HepG2 (cell line): ENCODE measurements at regions not wholly inside any gene's neighbourhood (a gene's known extent, or its start where the extent isn't known, plus 50 kb on each side); places are given as distances from the start of the nearest gene placed in this dataset.

Experiments
- ATAC-seq: fragments of 200-7000 bp; cut with Tn5 transposase; 3 replicates; pipeline ENCODE4 v1.9.1; 2020; ENCODE audit warnings: mild to moderate bottlenecking, moderate library complexity
- BruUV-seq: library from RNA; stranded (reverse); fragments of 400-500 nt; replicated peaks from 2 replicates; lab custom pipeline; 2021; lab: Mats Ljungman, UMichigan
- CTCF ChIA-PET: fragments of 300-600 bp; formaldehyde crosslinking; extraction: SDS; loops from one replicate; lab custom pipeline; 2021; ENCODE audit warnings: low total read pairs, inconsistent platforms, low intra/inter-chr PET ratio; lab: Yijun Ruan, JAX
- POLR2A ChIA-PET: fragments of 350-600 bp; sonication (Branson Sonifier 250); formaldehyde crosslinking; loops from one replicate; lab custom pipeline; 2020; ENCODE audit warnings: antibody characterized with exemption, inconsistent platforms; lab: Yijun Ruan, JAX
- DNase-seq: peaks from one replicate; pipeline ENCODE4 v3.0.0-alpha.2; 2015; ENCODE audit warnings: low spot score
- FAIRE-seq: peaks from 3 replicates; lab custom pipeline; 2011; peaks lifted over from hg19 to GRCh38; lab: Jason Lieb, UNC
- H2AFZ ChIP-seq: one replicate; pipeline ENCODE4 v1.6.1; 2011; ENCODE audit warnings: low read length, inconsistent platforms
- H3K27ac ChIP-seq: fragments of 300-600 bp; 3 replicates; pipeline ENCODE4 v1.8.0; 2011; ENCODE audit warnings: mixed run types, mild to moderate bottlenecking, mixed read lengths, low read length, inconsistent platforms; ENCODE audit not compliant: insufficient read depth; ENCODE audit errors: extremely low read length
- H3K27me3 ChIP-seq, 2 experiments: fragments of 200-600 bp in 1 of 2; 2 replicates in 1 of 2; 3 replicates in 1 of 2; pipeline versions ENCODE4 v1.6.0 to v1.8.0; 2011; ENCODE audit warnings: low read length in 2 of 2, mild to moderate bottlenecking in 2 of 2, moderate library complexity in 2 of 2, inconsistent platforms in 1 of 2; ENCODE audit not compliant: insufficient read depth in 2 of 2, control insufficient read depth in 1 of 2
- H3K36me3 ChIP-seq, 2 experiments: fragments of 200-600 bp in 1 of 2; replicated peaks in 1 of 2; 2 replicates in 1 of 2; 3 replicates in 1 of 2; pipeline versions ENCODE4 v1.5.1 to v1.8.0; 2011; ENCODE audit warnings: low read length in 2 of 2, inconsistent platforms in 1 of 2; ENCODE audit not compliant: insufficient read depth in 2 of 2, control insufficient read depth in 1 of 2
- H3K4me1 ChIP-seq: 2 replicates; pipeline ENCODE4 v1.5.1; 2012; ENCODE audit warnings: low read length, inconsistent platforms; ENCODE audit not compliant: insufficient read depth
- H3K4me2 ChIP-seq: 2 replicates; pipeline ENCODE4 v1.6.0; 2011; ENCODE audit warnings: low read depth, low read length, inconsistent platforms
- H3K4me3 ChIP-seq, 3 experiments: fragments of 200-600 bp in 1 of 3; sonication (generic), shearing (Covaris generic) in 1 of 3; replicated peaks in 1 of 3; 2 replicates each; pipeline ENCODE4 v1.5.1; 2011 to 2016; ENCODE audit warnings: low read length in 3 of 3, inconsistent platforms in 2 of 3, low read depth in 2 of 3, mild to moderate bottlenecking in 2 of 3, control low read depth in 1 of 3, mixed read lengths in 1 of 3; ENCODE audit not compliant: insufficient read depth in 1 of 3
- H3K79me2 ChIP-seq: one replicate; pipeline ENCODE4 v1.6.1; 2011; ENCODE audit warnings: low read length, inconsistent platforms; ENCODE audit not compliant: insufficient read depth
- H3K9ac ChIP-seq: 2 replicates; pipeline ENCODE4 v1.6.0; 2011; ENCODE audit warnings: mild to moderate bottlenecking, low read depth, low read length, inconsistent platforms; ENCODE audit not compliant: insufficient read depth
- H3K9me3 ChIP-seq: 2 replicates; pipeline ENCODE4 v1.5.1; 2012; ENCODE audit warnings: mild to moderate bottlenecking, low read length
- H4K20me1 ChIP-seq: 2 replicates; pipeline ENCODE4 v1.6.0; 2011; ENCODE audit warnings: inconsistent platforms, mild to moderate bottlenecking, low read length, moderate library complexity; ENCODE audit not compliant: insufficient read depth
- HIVEP1 ChIP-seq: sonication (generic); formaldehyde crosslinking; IDR thresholded peaks from 2 replicates; pipeline ENCODE4 v1.4.0; 2020; ENCODE audit warnings: mild to moderate bottlenecking, missing genetic modification reagents
- KLF12 ChIP-seq: sonication (generic); formaldehyde crosslinking; IDR thresholded peaks from 2 replicates; pipeline ENCODE4 v1.4.0; 2020; ENCODE audit warnings: missing genetic modification reagents, borderline replicate concordance
- MED13 ChIP-seq: sonication (generic); formaldehyde crosslinking; IDR thresholded peaks from 2 replicates; pipeline ENCODE4 v1.5.0; 2020; ENCODE audit warnings: missing genetic modification reagents
- MZF1 ChIP-seq: sonication (generic); formaldehyde crosslinking; IDR thresholded peaks from 2 replicates; pipeline ENCODE4 v1.8.1; 2023; ENCODE audit warnings: mild to moderate bottlenecking, missing genetic modification reagents, borderline replicate concordance
- NFE2L2 ChIP-seq: fragments of 150-350 bp; IDR thresholded peaks from 2 replicates; pipeline ENCODE4 v1.6.1; 2014; ENCODE audit warnings: low read length
- PCBP1 ChIP-seq: fragments of 200-400 bp; formaldehyde crosslinking; IDR thresholded peaks from 2 replicates; pipeline ENCODE4 v1.6.1; 2017; ENCODE audit warnings: mild to moderate bottlenecking, low read depth, low read length, borderline replicate concordance
- PRMT3 ChIP-seq: sonication (generic); formaldehyde crosslinking; IDR thresholded peaks from 2 replicates; pipeline ENCODE4 v1.8.1; 2022; ENCODE audit warnings: low read depth, mild to moderate bottlenecking, moderate library complexity, missing genetic modification reagents, borderline replicate concordance
- RNF2 ChIP-seq: fragments of 450-650 bp; conservative IDR thresholded peaks from 2 replicates; pipeline ENCODE4 v1.6.1; 2016; ENCODE audit warnings: low read depth
- ZNF354B ChIP-seq: sonication (generic); formaldehyde crosslinking; IDR thresholded peaks from 2 replicates; pipeline ENCODE4 v1.8.0; 2022; ENCODE audit warnings: mild to moderate bottlenecking, missing genetic modification reagents
- ZNF83 ChIP-seq: sonication (generic); formaldehyde crosslinking; IDR thresholded peaks from 2 replicates; pipeline ENCODE4 v1.4.0; 2020; ENCODE audit warnings: missing genetic modification reagents, mild to moderate bottlenecking, borderline replicate concordance
- WGBS: methylation state at CpG from one replicate; pipeline ENCODE4 v1.1.6; 2017; ENCODE audit warnings: low lambda C conversion rate; 5-methylcytosine and 5-hydroxymethylcytosine counted together
- in situ Hi-C: cut with HindIII; loops from 2 replicates; pipeline ENCODE4 v1.10.0; 2017; ENCODE audit warnings: low pct_unique_long_range_greater_than_20kb; ENCODE audit not compliant: extremely low pct_ligation_motif_present
- intact Hi-C: fragments of 100-400 bp; cut with micrococcal nuclease; formaldehyde crosslinking; loops from one replicate; pipeline ENCODE4 v1.10.0; 2022; ENCODE audit not compliant: unreplicated experiment
- TF ChIP-seq, protein P1 (sequence below): sonication (generic); formaldehyde crosslinking; IDR thresholded peaks from 2 replicates; pipeline ENCODE4 v1.5.1; 2020; ENCODE audit warnings: missing genetic modification reagents, mild to moderate bottlenecking, borderline replicate concordance
- TF ChIP-seq, protein P2 (sequence below): sonication (generic); formaldehyde crosslinking; IDR thresholded peaks from 2 replicates; pipeline ENCODE4 v1.8.0; 2022; ENCODE audit warnings: mild to moderate bottlenecking, missing genetic modification reagents, moderate library complexity

DNA sequence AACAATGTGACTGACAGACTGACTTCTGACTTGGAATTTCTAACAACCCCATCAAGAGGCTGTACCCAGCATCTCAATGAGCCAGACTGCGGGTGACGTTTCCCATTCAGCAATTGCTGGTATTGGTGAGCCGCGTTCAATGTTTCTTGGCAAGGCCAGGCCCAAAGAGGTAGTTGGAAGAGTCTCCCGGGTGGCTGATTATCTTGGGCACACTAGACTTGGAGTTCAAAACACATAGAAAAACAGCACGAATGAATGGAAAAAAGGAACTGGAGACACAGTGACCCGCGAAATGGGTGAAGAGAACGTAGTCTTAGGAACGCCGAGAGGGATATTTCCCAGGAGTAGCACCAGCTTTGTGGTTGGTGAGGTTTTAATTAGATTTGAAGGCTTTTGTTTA lies 81.1 kb upstream of the SLC22A11 start:
- Histone ChIP-seq H3K4me1 (no peaks in the 10 kb centered on the region), H2AFZ (no peak overlapping the region), H3K36me3 (no peaks in the 10 kb centered on the region), H4K20me1 (no peaks in the 10 kb centered on the region), H3K27ac (no peak overlapping the region), H3K79me2 (no peaks in the 10 kb centered on the region), H3K4me2 (no peak overlapping the region), H3K9ac (no peak overlapping the region), H3K27me3 (peaks cover 8 to 49% of the 10 kb centered on the region in 2 experiments; a peak in 4 of 5 replicates), H3K9me3 (no peaks in the 10 kb centered on the region), H3K4me3 (no peak overlapping the region)
- intact Hi-C loops (no loop called here), in situ Hi-C loops (no loop called here)
- DNase-seq (no peak), FAIRE-seq (no peak), ATAC-seq (no peak)
- no peak for TF ChIP-seq RNF2
- TF ChIP-seq, protein P1, sequence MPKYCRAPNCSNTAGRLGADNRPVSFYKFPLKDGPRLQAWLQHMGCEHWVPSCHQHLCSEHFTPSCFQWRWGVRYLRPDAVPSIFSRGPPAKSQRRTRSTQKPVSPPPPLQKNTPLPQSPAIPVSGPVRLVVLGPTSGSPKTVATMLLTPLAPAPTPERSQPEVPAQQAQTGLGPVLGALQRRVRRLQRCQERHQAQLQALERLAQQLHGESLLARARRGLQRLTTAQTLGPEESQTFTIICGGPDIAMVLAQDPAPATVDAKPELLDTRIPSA (CRISPR knock-in tag), result no peak
- no peak for TF ChIP-seq KLF12 (CRISPR knock-in tag)
- no peak for TF ChIP-seq PCBP1
- TF ChIP-seq ZNF354B (CRISPR knock-in tag), result no peak
- TF ChIP-seq MED13 (CRISPR knock-in tag), result no peak
- no peak for TF ChIP-seq PRMT3 (CRISPR knock-in tag)
- TF ChIP-seq, protein P2, sequence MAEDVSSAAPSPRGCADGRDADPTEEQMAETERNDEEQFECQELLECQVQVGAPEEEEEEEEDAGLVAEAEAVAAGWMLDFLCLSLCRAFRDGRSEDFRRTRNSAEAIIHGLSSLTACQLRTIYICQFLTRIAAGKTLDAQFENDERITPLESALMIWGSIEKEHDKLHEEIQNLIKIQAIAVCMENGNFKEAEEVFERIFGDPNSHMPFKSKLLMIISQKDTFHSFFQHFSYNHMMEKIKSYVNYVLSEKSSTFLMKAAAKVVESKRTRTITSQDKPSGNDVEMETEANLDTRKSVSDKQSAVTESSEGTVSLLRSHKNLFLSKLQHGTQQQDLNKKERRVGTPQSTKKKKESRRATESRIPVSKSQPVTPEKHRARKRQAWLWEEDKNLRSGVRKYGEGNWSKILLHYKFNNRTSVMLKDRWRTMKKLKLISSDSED, result no peak
- TF ChIP-seq ZNF83, result no peak
- TF ChIP-seq HIVEP1 (CRISPR knock-in tag), result no peak
- no peak for TF ChIP-seq NFE2L2
- TF ChIP-seq MZF1 (CRISPR knock-in tag), result no peak
- 38% methylated on average over 11 of the region's 11 CpGs for WGBS
- ChIA-PET POLR2A (no interaction called here), CTCF (no interaction called here)
- no TSS peak for BruUV-seq
